Osteoblast (primary cell): ENCODE measurements at regions not wholly inside any gene's neighbourhood (a gene's known extent, or its start where the extent isn't known, plus 50 kb on each side); places are given as distances from the start of the nearest gene placed in this dataset.

Experiments
- DNase-seq: peaks from one replicate; pipeline ENCODE4 v3.0.0; 2011; ENCODE audit warnings: low spot score, mixed read lengths; ENCODE audit not compliant: insufficient read length; ENCODE audit errors: missing footprints
- H2AFZ ChIP-seq: 2 replicates; pipeline ENCODE4 v1.6.0; 2011; ENCODE audit warnings: mild to moderate bottlenecking, low read length
- H3K27ac ChIP-seq: 2 replicates; pipeline ENCODE4 v1.5.1; 2011; ENCODE audit warnings: mild to moderate bottlenecking, low read depth, low read length, moderate library complexity
- H3K27me3 ChIP-seq: 2 replicates; pipeline ENCODE4 v1.6.0; 2012; ENCODE audit warnings: mild to moderate bottlenecking, control low read depth, inconsistent platforms, low read length, moderate library complexity; ENCODE audit not compliant: insufficient read depth
- H3K36me3 ChIP-seq: 2 replicates; pipeline ENCODE4 v1.5.1; 2011; ENCODE audit warnings: mild to moderate bottlenecking, low read length, control low read depth, moderate library complexity; ENCODE audit not compliant: insufficient read depth
- H3K4me1 ChIP-seq: 2 replicates; pipeline ENCODE4 v1.5.1; 2011; ENCODE audit warnings: mild to moderate bottlenecking, low read length, control low read depth, moderate library complexity; ENCODE audit not compliant: insufficient read depth
- H3K4me2 ChIP-seq: 2 replicates; pipeline ENCODE4 v1.6.0; 2011; ENCODE audit warnings: mild to moderate bottlenecking, low read length; ENCODE audit not compliant: insufficient read depth
- H3K4me3 ChIP-seq: fragments of 200-600 bp; sonication (generic); 3 replicates; pipeline ENCODE4 v1.5.1; 2012; ENCODE audit warnings: mild to moderate bottlenecking, low read length, inconsistent platforms; ENCODE audit not compliant: insufficient read depth
- H3K79me2 ChIP-seq: 2 replicates; pipeline ENCODE4 v1.6.0; 2012; ENCODE audit warnings: mild to moderate bottlenecking, low read length, control low read depth, inconsistent platforms; ENCODE audit not compliant: insufficient read depth
- H3K9me3 ChIP-seq: 2 replicates; pipeline ENCODE4 v1.5.1; 2011; ENCODE audit warnings: low read depth, low read length, control low read depth
- H4K20me1 ChIP-seq: 2 replicates; pipeline ENCODE4 v1.6.0; 2012; ENCODE audit warnings: mild to moderate bottlenecking, low read length, control low read depth; ENCODE audit not compliant: insufficient read depth
- TF ChIP-seq, protein P1 (sequence below): IDR thresholded peaks from 2 replicates; pipeline ENCODE4 v1.5.1; 2011; ENCODE audit warnings: mild to moderate bottlenecking, low read depth, low read length, moderate library complexity; ENCODE audit errors: extremely low read depth

DNA sequence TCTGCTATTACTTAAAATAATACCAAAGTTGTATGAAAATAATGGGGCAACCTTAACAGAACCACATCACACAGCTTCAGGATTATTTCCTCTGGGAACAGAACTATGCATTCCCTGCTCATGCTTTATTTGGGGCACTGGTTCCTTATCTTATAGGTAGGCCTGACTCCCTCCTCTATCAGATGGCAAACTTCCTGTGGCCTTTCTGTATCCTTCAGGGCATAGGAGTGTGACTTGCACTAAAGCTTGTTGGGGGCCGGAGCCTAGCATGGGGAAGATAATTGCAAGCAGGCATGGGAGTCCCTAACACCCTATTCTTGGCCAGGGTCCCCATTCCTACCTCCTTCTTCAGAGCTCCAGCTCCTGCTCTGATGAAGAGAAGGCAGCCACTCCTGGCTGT, 167.2 kb upstream of the SERTAD2 start:
- Histone ChIP-seq H3K4me1 (peaks cover 10% of the 10 kb centered on the region), H3K9me3 (no peaks in the 10 kb centered on the region), H3K79me2 (no peaks in the 10 kb centered on the region), H3K4me2 (no peak overlapping the region), H3K27me3 (no peaks in the 10 kb centered on the region), H3K27ac (no peak overlapping the region), H3K36me3 (no peaks in the 10 kb centered on the region), H2AFZ (no peak overlapping the region), H3K4me3 (no peak overlapping the region), H4K20me1 (no peaks in the 10 kb centered on the region)
- no peak for DNase-seq
- TF ChIP-seq, protein P1, sequence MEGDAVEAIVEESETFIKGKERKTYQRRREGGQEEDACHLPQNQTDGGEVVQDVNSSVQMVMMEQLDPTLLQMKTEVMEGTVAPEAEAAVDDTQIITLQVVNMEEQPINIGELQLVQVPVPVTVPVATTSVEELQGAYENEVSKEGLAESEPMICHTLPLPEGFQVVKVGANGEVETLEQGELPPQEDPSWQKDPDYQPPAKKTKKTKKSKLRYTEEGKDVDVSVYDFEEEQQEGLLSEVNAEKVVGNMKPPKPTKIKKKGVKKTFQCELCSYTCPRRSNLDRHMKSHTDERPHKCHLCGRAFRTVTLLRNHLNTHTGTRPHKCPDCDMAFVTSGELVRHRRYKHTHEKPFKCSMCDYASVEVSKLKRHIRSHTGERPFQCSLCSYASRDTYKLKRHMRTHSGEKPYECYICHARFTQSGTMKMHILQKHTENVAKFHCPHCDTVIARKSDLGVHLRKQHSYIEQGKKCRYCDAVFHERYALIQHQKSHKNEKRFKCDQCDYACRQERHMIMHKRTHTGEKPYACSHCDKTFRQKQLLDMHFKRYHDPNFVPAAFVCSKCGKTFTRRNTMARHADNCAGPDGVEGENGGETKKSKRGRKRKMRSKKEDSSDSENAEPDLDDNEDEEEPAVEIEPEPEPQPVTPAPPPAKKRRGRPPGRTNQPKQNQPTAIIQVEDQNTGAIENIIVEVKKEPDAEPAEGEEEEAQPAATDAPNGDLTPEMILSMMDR: no peak

DNA sequence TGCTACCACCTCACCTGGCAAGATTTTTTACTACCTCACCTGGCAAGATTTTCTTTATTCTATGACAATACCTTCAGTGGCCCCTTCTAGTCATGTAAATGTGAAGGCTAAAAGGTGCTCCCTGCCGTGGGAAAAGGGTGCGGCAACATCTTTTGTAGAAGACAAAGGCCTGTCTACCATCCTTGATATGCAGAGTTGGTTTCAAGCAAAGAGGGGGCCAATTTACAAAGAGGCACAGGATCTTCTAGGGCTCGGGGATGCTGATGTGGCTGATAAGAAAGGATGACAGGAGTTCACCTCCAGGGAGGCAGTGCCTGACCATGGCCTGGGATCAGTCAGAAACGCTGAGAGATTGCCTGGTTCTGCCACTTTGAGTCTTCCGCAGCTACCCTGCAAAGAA, 165.4 kb upstream of the SLC1A4 start:
- TF ChIP-seq, protein P1: no peak

DNA sequence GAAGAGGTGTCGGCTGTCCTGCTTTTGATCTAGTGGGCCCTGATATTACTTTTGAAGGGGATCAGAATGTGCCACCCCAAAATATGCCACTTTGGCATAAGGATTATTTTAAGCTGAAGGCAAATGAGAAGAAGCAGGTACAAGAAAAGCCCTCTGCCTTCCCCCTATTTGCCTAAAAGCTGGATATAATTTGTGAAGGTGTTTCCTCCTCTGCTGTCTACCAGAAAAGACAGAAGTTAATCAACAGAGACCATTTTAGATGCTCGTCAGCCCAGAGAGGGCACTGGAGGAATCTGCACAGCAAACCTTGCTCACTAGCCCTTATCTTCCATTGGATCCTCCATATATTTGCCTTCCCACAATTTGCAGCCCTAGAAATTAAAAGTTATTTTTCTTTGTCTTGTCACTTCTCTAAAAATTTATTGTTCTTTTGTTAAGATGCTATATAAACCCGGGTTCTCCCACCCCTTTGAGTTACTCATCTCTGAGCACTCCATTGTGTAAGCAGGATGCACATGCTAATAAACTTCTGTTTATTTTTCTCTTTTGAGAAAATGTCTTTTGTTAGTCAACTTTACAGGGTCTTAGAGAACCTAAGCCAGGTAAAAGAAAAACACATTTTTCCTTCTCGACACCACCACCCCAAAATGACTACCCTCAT, 163.2 kb upstream of the SLC1A4 start:
- Histone ChIP-seq H3K4me3 (no peak overlapping the region), H3K4me1 (peaks cover 2% of the 10 kb centered on the region), H4K20me1 (no peaks in the 10 kb centered on the region), H3K9me3 (no peaks in the 10 kb centered on the region), H3K4me2 (no peak overlapping the region), H3K79me2 (no peaks in the 10 kb centered on the region), H3K36me3 (no peaks in the 10 kb centered on the region), H3K27me3 (no peaks in the 10 kb centered on the region), H3K27ac (no peak overlapping the region), H2AFZ (no peak overlapping the region)
- no peak for DNase-seq
- TF ChIP-seq, protein P1: no peak

More for the DNA sequence above, 165.4 kb upstream of the SLC1A4 start:
- no peaks in the 10 kb centered on the region for H3K27me3 ChIP-seq
- no peak overlapping the region for H2AFZ ChIP-seq
- H3K4me3 ChIP-seq: no peak overlapping the region
- H3K27ac ChIP-seq: no peak overlapping the region
- no peak overlapping the region for H3K4me2 ChIP-seq
- H3K9me3 ChIP-seq: no peaks in the 10 kb centered on the region
- DNase-seq: no peak
- no peaks in the 10 kb centered on the region for H3K79me2 ChIP-seq
- no peaks in the 10 kb centered on the region for H3K36me3 ChIP-seq
- H3K4me1 ChIP-seq: peaks cover 10% of the 10 kb centered on the region
- no peaks in the 10 kb centered on the region for H4K20me1 ChIP-seq

DNA sequence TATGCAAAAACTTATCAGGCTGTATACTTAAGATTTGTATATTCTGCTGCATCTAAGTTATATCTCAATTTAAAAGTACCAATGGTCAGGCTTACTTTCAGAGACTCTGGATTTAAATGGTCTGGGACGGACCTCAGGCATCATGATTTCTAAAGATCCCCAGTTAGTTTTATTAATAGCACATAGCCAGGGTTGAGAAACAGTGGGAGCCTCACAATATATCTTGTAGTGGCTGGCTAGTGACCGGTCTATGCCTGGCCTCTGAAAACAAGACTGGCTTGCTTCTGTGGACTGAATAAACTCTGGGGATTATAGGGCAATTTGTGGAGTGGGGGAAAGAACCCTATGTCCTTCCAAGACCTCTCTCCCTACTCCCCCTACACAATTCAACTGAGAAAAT, 162.5 kb upstream of the SLC1A4 start:
- Histone ChIP-seq H3K4me2 (no peak overlapping the region), H2AFZ (peak overlapping the region; percentile 17), H3K36me3 (no peaks in the 10 kb centered on the region), H3K4me3 (no peak overlapping the region), H3K27me3 (no peaks in the 10 kb centered on the region), H3K9me3 (no peaks in the 10 kb centered on the region), H3K27ac (no peak overlapping the region), H4K20me1 (no peaks in the 10 kb centered on the region), H3K79me2 (no peaks in the 10 kb centered on the region), H3K4me1 (peaks cover 7% of the 10 kb centered on the region)
- DNase-seq: no peak
- TF ChIP-seq, protein P1: no peak
